Gastrocnemius medialis (tissue), 4 donors: ENCODE measurements at regions not wholly inside any gene's neighbourhood (a gene's known extent, or its start where the extent isn't known, plus 50 kb on each side); places are given as distances from the start of the nearest gene placed in this dataset.

Experiments used
- ATAC-seq, 2 donors: fragments of 150-250 bp; one replicate each; pipeline ENCODE4 v1.9.1; 2016
- DNase-seq, 2 donors: peaks; one replicate each; pipeline ENCODE4 v3.0.0-alpha.2; 2019
- H3K27ac ChIP-seq, 4 donors: fragments of 200-600 bp; sonication (generic); 1 replicate in 1 of 4; 2 replicates in 3 of 4; pipeline ENCODE4 v1.5.1; 2016 to 2018; ENCODE audit warnings: mild to moderate bottlenecking in 2 of 4, moderate library complexity in 1 of 4
- H3K27me3 ChIP-seq, 3 donors: fragments of 200-600 bp; sonication (generic) in 2 of 3; 1 replicate in 1 of 3; 2 replicates in 2 of 3; pipeline versions ENCODE4 v1.5.1 to v1.6.0; 2016 to 2019; ENCODE audit warnings: mild to moderate bottlenecking in 1 of 3, moderate library complexity in 1 of 3
- H3K36me3 ChIP-seq, 2 donors: fragments of 200-600 bp; sonication (generic) in 1 of 2; one replicate each; pipeline ENCODE4 v1.5.1; 2017 to 2018
- H3K4me1 ChIP-seq, 2 donors: fragments of 200-600 bp; sonication (generic) in 1 of 2; one replicate each; pipeline ENCODE4 v1.5.1; 2016 to 2017; ENCODE audit warnings: mild to moderate bottlenecking in 2 of 2
- H3K4me3 ChIP-seq, 4 donors: fragments of 200-600 bp; sonication (generic) in 3 of 4; 1 replicate in 1 of 4; 2 replicates in 3 of 4; pipeline ENCODE4 v1.5.1; 2016 to 2019; ENCODE audit warnings: mild to moderate bottlenecking in 2 of 4
- H3K9me3 ChIP-seq, 3 donors: fragments of 200-600 bp; sonication (generic) in 2 of 3; 1 replicate in 1 of 3; 2 replicates in 2 of 3; pipeline ENCODE4 v1.5.1; 2016 to 2019
- POLR2A ChIP-seq, 2 donors: fragments of 450-650 bp; IDR thresholded peaks; one replicate each; pipeline ENCODE4 v1.6.1; 2017; ENCODE audit warnings: antibody characterized with exemption in 2 of 2, mild to moderate bottlenecking in 2 of 2, moderate library complexity in 2 of 2
- in situ Hi-C, 4 donors: fragments of 200-750 bp; cut with MboI; loops; one replicate each; pipeline versions ENCODE4 v1.15.0 to v1.8.0; 2017; ENCODE audit warnings: low sequenced_read_pairs in 4 of 4
- intact Hi-C: fragments of 100-400 bp; cut with DNase I; formaldehyde crosslinking; loops from one replicate; pipeline ENCODE4 v1.15.1; 2023; ENCODE audit warnings: low total_unique reads
- TF ChIP-seq, protein P1 (sequence below), 5 experiments: fragments of 450-650 bp in 3 of 5; fragments of 200-600 bp in 2 of 5; sonication (generic) in 2 of 5; IDR thresholded peaks in 4 of 5; conservative IDR thresholded peaks in 1 of 5; 1 replicate in 4 of 5; 2 replicates in 1 of 5; pipeline ENCODE4 v1.5.1; 2016 to 2019; ENCODE audit warnings: antibody characterized with exemption in 5 of 5, mild to moderate bottlenecking in 3 of 5, moderate library complexity in 3 of 5

DNA sequence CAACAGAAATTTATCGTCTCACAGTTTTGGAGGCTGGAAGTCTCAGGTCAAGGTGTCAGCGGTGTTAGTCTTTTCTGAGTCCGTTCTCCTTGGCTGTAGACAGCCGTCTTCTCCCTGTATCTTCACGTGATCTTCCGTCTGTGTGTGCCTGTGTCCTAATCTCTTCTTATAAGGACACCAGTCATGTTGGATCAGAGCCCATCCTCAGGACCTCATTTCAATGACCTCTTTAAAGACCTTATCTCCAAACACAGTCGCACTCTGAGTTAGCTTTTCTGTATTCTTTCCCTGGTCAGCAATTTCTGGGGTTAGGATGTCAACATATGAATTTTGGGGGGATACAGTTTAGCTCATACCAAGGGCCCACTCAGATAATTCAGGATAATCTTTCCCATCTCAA, 247.7 kb downstream of the PRDM2 start:
- in situ Hi-C loops (no loop called here), intact Hi-C loops (no loop called here)
- Histone ChIP-seq H3K4me3 (no peak overlapping the region), H3K27me3 (no peaks in the 10 kb centered on the region), H3K9me3 (no peaks in the 10 kb centered on the region), H3K36me3 (no peaks in the 10 kb centered on the region), H3K27ac (peak overlapping the region in 2 of 4 donors; percentile 61 to 66), H3K4me1 (no peaks in the 10 kb centered on the region)
- ATAC-seq (no peak), DNase-seq (no peak)
- TF ChIP-seq, protein P1, sequence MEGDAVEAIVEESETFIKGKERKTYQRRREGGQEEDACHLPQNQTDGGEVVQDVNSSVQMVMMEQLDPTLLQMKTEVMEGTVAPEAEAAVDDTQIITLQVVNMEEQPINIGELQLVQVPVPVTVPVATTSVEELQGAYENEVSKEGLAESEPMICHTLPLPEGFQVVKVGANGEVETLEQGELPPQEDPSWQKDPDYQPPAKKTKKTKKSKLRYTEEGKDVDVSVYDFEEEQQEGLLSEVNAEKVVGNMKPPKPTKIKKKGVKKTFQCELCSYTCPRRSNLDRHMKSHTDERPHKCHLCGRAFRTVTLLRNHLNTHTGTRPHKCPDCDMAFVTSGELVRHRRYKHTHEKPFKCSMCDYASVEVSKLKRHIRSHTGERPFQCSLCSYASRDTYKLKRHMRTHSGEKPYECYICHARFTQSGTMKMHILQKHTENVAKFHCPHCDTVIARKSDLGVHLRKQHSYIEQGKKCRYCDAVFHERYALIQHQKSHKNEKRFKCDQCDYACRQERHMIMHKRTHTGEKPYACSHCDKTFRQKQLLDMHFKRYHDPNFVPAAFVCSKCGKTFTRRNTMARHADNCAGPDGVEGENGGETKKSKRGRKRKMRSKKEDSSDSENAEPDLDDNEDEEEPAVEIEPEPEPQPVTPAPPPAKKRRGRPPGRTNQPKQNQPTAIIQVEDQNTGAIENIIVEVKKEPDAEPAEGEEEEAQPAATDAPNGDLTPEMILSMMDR (IDR thresholded peaks at IDR 0.05 in 4 of 5, conservative IDR thresholded peaks at IDR 0.05 in 1 of 5): no peak
- no peak for TF ChIP-seq POLR2A (IDR thresholded peaks at IDR 0.05)

DNA sequence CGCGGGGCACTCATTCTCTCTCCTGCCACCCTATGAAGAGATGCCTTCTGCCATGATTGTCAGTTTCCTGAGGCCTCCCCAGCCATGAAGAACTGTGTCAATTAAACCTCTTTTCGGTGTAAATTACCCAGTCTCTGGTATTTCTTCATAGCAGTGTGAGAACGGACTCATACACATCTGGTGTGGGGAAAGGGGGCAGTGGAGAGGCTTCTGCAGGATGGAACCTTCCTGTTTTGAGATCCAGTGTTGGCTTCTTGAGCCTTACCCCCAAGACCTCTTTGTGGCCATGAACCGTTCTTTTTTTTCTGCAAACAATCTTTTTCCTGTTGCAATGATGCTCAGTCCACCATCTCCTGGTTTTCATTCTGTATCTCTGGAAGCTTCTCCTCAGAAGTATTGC, 248.4 kb downstream of the PRDM2 start:
- Histone ChIP-seq H3K4me3 (no peak overlapping the region), H3K27me3 (no peaks in the 10 kb centered on the region), H3K4me1 (no peaks in the 10 kb centered on the region), H3K36me3 (no peaks in the 10 kb centered on the region), H3K27ac (peak overlapping the region; percentile 43 to 67 (median 64)), H3K9me3 (no peaks in the 10 kb centered on the region)
- no peak for ATAC-seq
- intact Hi-C loops: no loop called here
- no peak for DNase-seq
- in situ Hi-C loops: no loop called here
- TF ChIP-seq, protein P1 (IDR thresholded peaks at IDR 0.05 in 4 of 5, conservative IDR thresholded peaks at IDR 0.05 in 1 of 5): no peak
- no peak for TF ChIP-seq POLR2A (IDR thresholded peaks at IDR 0.05)

GRCh38 chr1:13948888-13949391, 249.0 kb downstream of the PRDM2 start:
- intact Hi-C loops (no loop called here), in situ Hi-C loops (no loop called here)
- DNase-seq (peak; percentile 33 to 62), ATAC-seq (peak; percentile 71 to 74)
- no peak overlapping the region for H3K4me3 ChIP-seq
- H3K27me3 ChIP-seq: no peaks in the 10 kb centered on the region
- TF ChIP-seq, protein P1 (IDR thresholded peaks at IDR 0.05 in 4 of 5, conservative IDR thresholded peaks at IDR 0.05 in 1 of 5): no peak
- no peaks in the 10 kb centered on the region for H3K4me1 ChIP-seq
- peak overlapping the region; percentile 46 to 67 (median 64) for H3K27ac ChIP-seq
- H3K9me3 ChIP-seq: no peaks in the 10 kb centered on the region
- H3K36me3 ChIP-seq: no peaks in the 10 kb centered on the region

GRCh38 chr1:13949546-13949945, 249.6 kb downstream of the PRDM2 start:
- H3K4me1 ChIP-seq: no peaks in the 10 kb centered on the region
- H3K9me3 ChIP-seq: no peaks in the 10 kb centered on the region
- H3K4me3 ChIP-seq: no peak overlapping the region
- H3K36me3 ChIP-seq: no peaks in the 10 kb centered on the region
- no peak for TF ChIP-seq POLR2A (IDR thresholded peaks at IDR 0.05)
- TF ChIP-seq, protein P1 (IDR thresholded peaks at IDR 0.05 in 4 of 5, conservative IDR thresholded peaks at IDR 0.05 in 1 of 5): no peak
- in situ Hi-C loops: no loop called here
- ATAC-seq: no peak
- DNase-seq: no peak
- intact Hi-C loops: no loop called here
- no peaks in the 10 kb centered on the region for H3K27me3 ChIP-seq
- H3K27ac ChIP-seq: peak overlapping the region; percentile 46 to 66 (median 52)

DNA sequence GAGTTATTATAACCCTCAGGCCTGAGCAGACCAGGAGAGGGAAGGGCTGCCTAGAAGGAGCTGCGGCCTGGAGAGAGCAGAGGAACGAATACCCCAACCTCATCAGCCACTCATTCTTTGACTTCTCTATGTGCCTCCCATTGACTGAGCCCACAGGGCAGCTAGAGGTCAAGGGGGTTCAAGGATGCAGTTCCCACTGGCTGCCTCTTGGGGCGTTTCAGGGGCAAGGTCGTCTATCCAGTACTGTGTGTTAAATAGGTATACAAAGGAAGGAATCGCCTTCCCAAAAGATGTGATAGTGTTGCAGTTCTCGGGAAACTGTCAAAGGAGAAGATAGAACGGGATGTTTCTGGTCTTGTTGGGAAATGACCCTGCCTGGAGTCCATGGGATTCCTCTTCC, 250.6 kb downstream of the PRDM2 start:
- no peak overlapping the region for H3K4me3 ChIP-seq
- ATAC-seq (no peak), DNase-seq (no peak)
- H3K36me3 ChIP-seq: no peaks in the 10 kb centered on the region
- in situ Hi-C loops (loop anchor here in 2 of 4 donors (10.0 to 25.0 kb wide), 2 partner anchors 113 to 126 kb away; no protein-coding TSS in a partner anchor), intact Hi-C loops (no loop called here)
- no peak overlapping the region for H3K27ac ChIP-seq
- no peaks in the 10 kb centered on the region for H3K9me3 ChIP-seq
- H3K4me1 ChIP-seq: no peaks in the 10 kb centered on the region
- no peaks in the 10 kb centered on the region for H3K27me3 ChIP-seq
- TF ChIP-seq, protein P1 (IDR thresholded peaks at IDR 0.05 in 4 of 5, conservative IDR thresholded peaks at IDR 0.05 in 1 of 5): no peak
- TF ChIP-seq POLR2A (IDR thresholded peaks at IDR 0.05): no peak
